ENCODE measurements at regions not wholly inside any gene's neighbourhood (a gene's known extent, or its start where the extent isn't known, plus 50 kb on each side); places are given as distances from the start of the nearest gene placed in this dataset.

DNA sequence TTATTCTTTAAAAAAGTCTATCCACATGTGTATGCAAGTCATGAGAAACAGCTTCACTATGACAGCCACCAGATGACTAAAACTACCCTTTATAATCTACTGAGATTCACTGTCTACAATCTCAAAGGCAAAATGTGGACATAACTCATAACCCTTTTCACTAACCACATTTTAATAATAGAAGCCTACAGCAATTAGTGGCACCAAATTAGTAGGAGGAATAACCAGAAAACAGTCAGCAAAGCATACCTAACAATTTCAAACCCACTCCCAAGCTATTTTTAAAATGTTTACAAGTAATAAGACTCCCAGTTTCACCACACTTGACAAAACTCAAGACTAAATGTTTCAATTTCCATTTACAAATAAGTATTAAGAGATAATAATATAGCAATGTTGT is 442.9 kb downstream of the PTPRC start:
- no peak for FAIRE-seq
- no peak overlapping the region for H3K4me3 Mint-ChIP-seq (ENCODE audit: unreplicated experiment)
- peaks cover 25% of the 10 kb centered on the region for H3K4me1 Mint-ChIP-seq (ENCODE audit: low read depth, unreplicated experiment)

DNA sequence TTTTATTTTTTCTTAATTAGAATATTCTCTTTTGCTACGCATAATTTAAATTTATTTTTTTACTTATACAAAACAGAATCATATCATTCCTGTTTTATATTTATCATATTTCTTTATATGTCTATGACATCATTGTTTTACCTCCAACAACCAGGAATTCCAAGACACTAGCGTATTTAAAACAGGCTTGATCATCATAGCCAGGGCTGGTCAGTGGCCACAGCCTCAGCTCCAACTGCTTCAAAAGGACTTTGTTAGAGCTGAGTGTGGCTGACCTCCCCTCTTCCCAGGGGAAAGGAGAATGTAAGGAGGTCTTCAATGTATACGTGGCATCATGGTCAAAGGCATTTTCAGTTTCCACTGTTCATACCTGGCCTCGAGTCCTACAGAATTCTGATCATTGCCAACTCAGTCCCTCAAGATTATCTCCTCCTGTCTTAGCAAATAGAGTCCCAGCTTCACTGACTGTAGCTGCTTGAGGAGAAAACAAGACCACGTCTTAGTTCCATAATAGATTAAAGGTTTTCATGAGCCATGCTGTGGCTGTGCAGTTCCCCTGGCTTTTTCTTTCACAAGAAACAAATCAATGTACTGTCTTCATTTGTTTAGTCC is 444.0 kb downstream of the PTPRC start:
- no peak overlapping the region for H3K27ac ChIP-seq (ENCODE audit: low read depth, low read length)
- no peaks in the 10 kb centered on the region for H4K20me1 ChIP-seq (ENCODE audit: insufficient read depth, low read length)
- Mint-ChIP-seq H3K36me3 (ENCODE audit: low read depth, unreplicated experiment) (no peaks in the 10 kb centered on the region), H3K27me3 (ENCODE audit: low read depth, unreplicated experiment) (no peaks in the 10 kb centered on the region), H3K4me1 (ENCODE audit: low read depth, unreplicated experiment) (peaks cover 31% of the 10 kb centered on the region), H3K4me3 (ENCODE audit: unreplicated experiment) (no peak overlapping the region), H3K9me3 (ENCODE audit: unreplicated experiment) (no peaks in the 10 kb centered on the region), H3K27ac (ENCODE audit: unreplicated experiment) (peak overlapping the region; percentile 96)
- H3K27me3 ChIP-seq (ENCODE audit: insufficient read depth, low read length) = no peaks in the 10 kb centered on the region
- H3K79me2 ChIP-seq (ENCODE audit: insufficient read depth, low read length) = no peaks in the 10 kb centered on the region
- no peaks in the 10 kb centered on the region for H3K9me3 ChIP-seq (ENCODE audit: insufficient read depth, low read depth, low read length)
- no peak overlapping the region for H3K4me2 ChIP-seq (ENCODE audit: low read length)
- DNase-seq (ENCODE audit: low read depth) = no peak
- TF ChIP-seq, protein P1, sequence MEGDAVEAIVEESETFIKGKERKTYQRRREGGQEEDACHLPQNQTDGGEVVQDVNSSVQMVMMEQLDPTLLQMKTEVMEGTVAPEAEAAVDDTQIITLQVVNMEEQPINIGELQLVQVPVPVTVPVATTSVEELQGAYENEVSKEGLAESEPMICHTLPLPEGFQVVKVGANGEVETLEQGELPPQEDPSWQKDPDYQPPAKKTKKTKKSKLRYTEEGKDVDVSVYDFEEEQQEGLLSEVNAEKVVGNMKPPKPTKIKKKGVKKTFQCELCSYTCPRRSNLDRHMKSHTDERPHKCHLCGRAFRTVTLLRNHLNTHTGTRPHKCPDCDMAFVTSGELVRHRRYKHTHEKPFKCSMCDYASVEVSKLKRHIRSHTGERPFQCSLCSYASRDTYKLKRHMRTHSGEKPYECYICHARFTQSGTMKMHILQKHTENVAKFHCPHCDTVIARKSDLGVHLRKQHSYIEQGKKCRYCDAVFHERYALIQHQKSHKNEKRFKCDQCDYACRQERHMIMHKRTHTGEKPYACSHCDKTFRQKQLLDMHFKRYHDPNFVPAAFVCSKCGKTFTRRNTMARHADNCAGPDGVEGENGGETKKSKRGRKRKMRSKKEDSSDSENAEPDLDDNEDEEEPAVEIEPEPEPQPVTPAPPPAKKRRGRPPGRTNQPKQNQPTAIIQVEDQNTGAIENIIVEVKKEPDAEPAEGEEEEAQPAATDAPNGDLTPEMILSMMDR (IDR thresholded peaks at IDR 0.05; ENCODE audit: insufficient read depth, low read depth, low read length) = no peak
- no peak for TF ChIP-seq EZH2 (IDR thresholded peaks at IDR 0.05; ENCODE audit: insufficient read depth, low read length)
- H2AFZ ChIP-seq (ENCODE audit: low read depth, low read length) = no peak overlapping the region
- H3K36me3 ChIP-seq (ENCODE audit: insufficient read depth, low read length) = no peaks in the 10 kb centered on the region
- no peak for FAIRE-seq
- H3K4me1 ChIP-seq (ENCODE audit: insufficient read depth, low read length) = no peaks in the 10 kb centered on the region
- no peak overlapping the region for H3K9ac ChIP-seq (ENCODE audit: low read length)
- H3K4me3 ChIP-seq (ENCODE audit: insufficient read depth, low read depth, low read length) = no peak overlapping the region

More for the DNA sequence above, 442.9 kb downstream of the PTPRC start:
- no peaks in the 10 kb centered on the region for H3K9me3 Mint-ChIP-seq (ENCODE audit: unreplicated experiment)
- peak overlapping the region; percentile 45 for H3K27ac Mint-ChIP-seq (ENCODE audit: unreplicated experiment)
- H3K27me3 Mint-ChIP-seq (ENCODE audit: low read depth, unreplicated experiment) = no peaks in the 10 kb centered on the region
- no peak overlapping the region for H3K4me3 ChIP-seq (ENCODE audit: insufficient read depth, low read depth, low read length)
- no peaks in the 10 kb centered on the region for H4K20me1 ChIP-seq (ENCODE audit: insufficient read depth, low read length)
- no peak for DNase-seq (ENCODE audit: low read depth)
- no peak for TF ChIP-seq EZH2 (IDR thresholded peaks at IDR 0.05; ENCODE audit: insufficient read depth, low read length)
- TF ChIP-seq, protein P1 (IDR thresholded peaks at IDR 0.05; ENCODE audit: insufficient read depth, low read depth, low read length) = no peak
- no peaks in the 10 kb centered on the region for H3K36me3 ChIP-seq (ENCODE audit: insufficient read depth, low read length)
- H3K79me2 ChIP-seq (ENCODE audit: insufficient read depth, low read length) = no peaks in the 10 kb centered on the region
- H3K4me1 ChIP-seq (ENCODE audit: insufficient read depth, low read length) = no peaks in the 10 kb centered on the region
- H3K36me3 Mint-ChIP-seq (ENCODE audit: low read depth, unreplicated experiment) = no peaks in the 10 kb centered on the region
- H3K4me2 ChIP-seq (ENCODE audit: low read length) = no peak overlapping the region
- no peak overlapping the region for H3K9ac ChIP-seq (ENCODE audit: low read length)
- no peak overlapping the region for H3K27ac ChIP-seq (ENCODE audit: low read depth, low read length)
- no peaks in the 10 kb centered on the region for H3K27me3 ChIP-seq (ENCODE audit: insufficient read depth, low read length)
- H3K9me3 ChIP-seq (ENCODE audit: insufficient read depth, low read depth, low read length) = no peaks in the 10 kb centered on the region
- H2AFZ ChIP-seq (ENCODE audit: low read depth, low read length) = no peak overlapping the region

DNA sequence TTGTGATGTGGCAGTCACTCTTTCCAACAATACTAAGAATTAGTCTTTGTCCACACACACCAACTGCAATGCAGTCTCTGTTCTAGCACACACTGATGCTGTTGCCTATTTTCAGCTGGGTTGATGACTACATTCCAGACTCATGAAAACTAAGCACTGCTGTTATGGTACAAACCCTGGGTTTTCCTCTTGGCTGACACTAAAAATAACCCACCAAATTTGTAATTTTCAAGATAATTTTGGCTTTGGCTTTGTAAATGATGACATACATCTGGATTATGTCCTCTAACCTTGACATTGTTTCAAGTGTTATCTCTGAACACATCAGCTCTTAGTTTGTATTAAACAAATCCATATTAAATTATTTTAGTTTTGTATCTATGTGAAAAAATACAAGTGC is 444.8 kb downstream of the PTPRC start:
- Histone ChIP-seq H3K27me3 (ENCODE audit: insufficient read depth, low read length) (no peaks in the 10 kb centered on the region), H3K4me2 (ENCODE audit: low read length) (no peak overlapping the region), H3K27ac (ENCODE audit: low read depth, low read length) (no peak overlapping the region), H3K36me3 (ENCODE audit: insufficient read depth, low read length) (no peaks in the 10 kb centered on the region), H3K79me2 (ENCODE audit: insufficient read depth, low read length) (no peaks in the 10 kb centered on the region), H3K4me1 (ENCODE audit: insufficient read depth, low read length) (no peaks in the 10 kb centered on the region), H3K9me3 (ENCODE audit: insufficient read depth, low read depth, low read length) (no peaks in the 10 kb centered on the region), H2AFZ (ENCODE audit: low read depth, low read length) (no peak overlapping the region), H3K9ac (ENCODE audit: low read length) (no peak overlapping the region), H3K4me3 (ENCODE audit: insufficient read depth, low read depth, low read length) (no peak overlapping the region), H4K20me1 (ENCODE audit: insufficient read depth, low read length) (no peaks in the 10 kb centered on the region)
- no peak for FAIRE-seq
- H3K36me3 Mint-ChIP-seq (ENCODE audit: low read depth, unreplicated experiment) = no peaks in the 10 kb centered on the region
- no peak overlapping the region for H3K4me3 Mint-ChIP-seq (ENCODE audit: unreplicated experiment)
- no peaks in the 10 kb centered on the region for H3K9me3 Mint-ChIP-seq (ENCODE audit: unreplicated experiment)
- H3K27me3 Mint-ChIP-seq (ENCODE audit: low read depth, unreplicated experiment) = no peaks in the 10 kb centered on the region
- H3K4me1 Mint-ChIP-seq (ENCODE audit: low read depth, unreplicated experiment) = peaks cover 31% of the 10 kb centered on the region
- H3K27ac Mint-ChIP-seq (ENCODE audit: unreplicated experiment) = peak overlapping the region; percentile 96
- DNase-seq (ENCODE audit: low read depth) = peak; percentile 52
- TF ChIP-seq EZH2 (IDR thresholded peaks at IDR 0.05; ENCODE audit: insufficient read depth, low read length) = no peak
- TF ChIP-seq, protein P1 (IDR thresholded peaks at IDR 0.05; ENCODE audit: insufficient read depth, low read depth, low read length) = no peak

Measured in astrocyte (in vitro differentiated cells and primary cell).